ENCODE measurements at regions not wholly inside any gene's neighbourhood (a gene's known extent, or its start where the extent isn't known, plus 50 kb on each side); places are given as distances from the start of the nearest gene placed in this dataset.
"Not testable (repeated sequence)": the region's sequence is repeated elsewhere in the genome, so short reads cannot be mapped to it uniquely, and the experiment has no call there.

DNA sequence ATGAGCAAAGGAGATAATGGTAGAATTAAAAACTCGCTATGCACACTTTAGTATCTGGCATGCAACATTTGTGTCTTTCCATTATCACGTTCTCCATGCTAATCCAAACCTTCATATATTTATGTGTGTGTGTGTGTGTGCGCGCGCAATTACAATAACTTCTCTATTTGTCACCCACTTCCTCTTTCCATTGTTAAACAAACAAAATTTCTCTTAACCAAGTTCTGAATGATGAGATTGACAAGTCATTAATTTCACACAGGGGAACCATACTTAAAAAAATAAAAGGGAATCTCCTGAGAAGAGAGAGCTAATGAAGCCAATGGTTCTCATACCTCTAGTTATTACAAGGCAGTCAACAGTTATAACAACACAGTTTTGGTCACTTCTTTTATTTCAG lies 575.9 kb upstream of the MDGA2 start:
- TF ChIP-seq, protein P1, sequence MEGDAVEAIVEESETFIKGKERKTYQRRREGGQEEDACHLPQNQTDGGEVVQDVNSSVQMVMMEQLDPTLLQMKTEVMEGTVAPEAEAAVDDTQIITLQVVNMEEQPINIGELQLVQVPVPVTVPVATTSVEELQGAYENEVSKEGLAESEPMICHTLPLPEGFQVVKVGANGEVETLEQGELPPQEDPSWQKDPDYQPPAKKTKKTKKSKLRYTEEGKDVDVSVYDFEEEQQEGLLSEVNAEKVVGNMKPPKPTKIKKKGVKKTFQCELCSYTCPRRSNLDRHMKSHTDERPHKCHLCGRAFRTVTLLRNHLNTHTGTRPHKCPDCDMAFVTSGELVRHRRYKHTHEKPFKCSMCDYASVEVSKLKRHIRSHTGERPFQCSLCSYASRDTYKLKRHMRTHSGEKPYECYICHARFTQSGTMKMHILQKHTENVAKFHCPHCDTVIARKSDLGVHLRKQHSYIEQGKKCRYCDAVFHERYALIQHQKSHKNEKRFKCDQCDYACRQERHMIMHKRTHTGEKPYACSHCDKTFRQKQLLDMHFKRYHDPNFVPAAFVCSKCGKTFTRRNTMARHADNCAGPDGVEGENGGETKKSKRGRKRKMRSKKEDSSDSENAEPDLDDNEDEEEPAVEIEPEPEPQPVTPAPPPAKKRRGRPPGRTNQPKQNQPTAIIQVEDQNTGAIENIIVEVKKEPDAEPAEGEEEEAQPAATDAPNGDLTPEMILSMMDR (IDR thresholded peaks at IDR 0.05; ENCODE audit: low read depth, low read length): no peak
- no peak overlapping the region for H3K4me3 ChIP-seq (ENCODE audit: low read depth, low read length)
- no peak for DNase-seq (ENCODE audit: low read depth, low spot score)
- in situ Hi-C loops (cut with HindIII; ENCODE audit: low sequenced_read_pairs): no loop called here

DNA sequence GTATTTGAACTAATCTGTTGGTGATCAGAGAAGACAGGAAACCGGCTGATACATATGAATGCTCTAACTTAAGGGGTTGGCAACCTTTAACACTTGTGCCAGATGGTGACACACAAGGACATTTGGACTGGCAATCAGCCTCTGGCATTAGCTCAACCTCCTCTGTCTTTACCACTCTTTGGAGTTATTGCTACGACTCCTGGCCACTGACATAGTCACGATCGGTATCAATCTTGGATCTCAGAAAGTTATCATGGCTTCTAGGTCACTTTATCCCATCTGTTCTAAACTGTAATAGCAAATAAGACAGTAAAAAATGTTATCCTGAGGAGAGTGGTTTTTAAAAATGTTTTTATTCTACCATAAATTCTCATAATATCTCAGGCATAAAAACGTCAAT lies 575.2 kb upstream of the MDGA2 start:
- TF ChIP-seq, protein P1 (IDR thresholded peaks at IDR 0.05; ENCODE audit: low read depth, low read length): no peak
- H3K4me3 ChIP-seq (ENCODE audit: low read depth, low read length): no peak overlapping the region
- in situ Hi-C loops (cut with HindIII; ENCODE audit: low sequenced_read_pairs): no loop called here
- no peak for DNase-seq (ENCODE audit: low read depth, low spot score)

DNA sequence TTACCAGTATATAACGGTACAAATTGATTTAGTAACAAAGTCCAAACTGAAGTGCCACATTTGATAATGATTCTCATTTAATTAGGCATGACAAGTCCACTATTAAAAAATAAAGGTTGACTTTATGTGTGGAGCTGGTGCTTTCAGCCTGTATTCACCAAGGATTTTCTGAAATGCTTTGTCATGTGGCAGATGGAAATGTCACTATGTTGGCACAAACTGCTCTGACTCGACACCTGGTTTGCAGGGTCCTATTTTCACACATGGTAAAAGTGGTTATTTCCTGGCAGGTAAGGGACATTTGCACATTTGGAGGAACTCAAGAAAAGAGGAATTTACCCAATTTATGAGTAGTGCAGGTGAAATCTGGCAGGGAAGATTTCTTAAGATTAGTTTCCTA lies 572.6 kb upstream of the MDGA2 start:
- in situ Hi-C loops (cut with HindIII; ENCODE audit: low sequenced_read_pairs): no loop called here
- TF ChIP-seq, protein P1 (IDR thresholded peaks at IDR 0.05; ENCODE audit: low read depth, low read length): no peak

DNA sequence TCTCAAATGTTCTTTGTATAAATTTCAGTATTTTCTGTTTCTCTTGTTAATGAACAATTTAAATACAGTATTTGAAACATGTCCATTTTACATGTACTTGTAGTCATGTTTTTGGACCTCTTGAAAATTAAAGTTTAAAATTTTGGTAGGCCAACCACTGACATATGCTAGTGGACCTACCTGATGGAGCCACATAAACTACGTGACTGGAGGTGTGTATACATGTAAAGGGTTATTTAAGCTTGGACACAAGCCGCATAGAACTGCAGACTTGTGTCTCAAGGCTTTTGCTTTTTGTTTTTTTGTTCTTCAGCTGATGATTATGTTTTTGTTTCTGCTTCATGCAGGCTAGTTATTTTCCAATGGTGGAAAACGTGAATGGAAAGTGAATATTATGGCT lies 568.5 kb upstream of the MDGA2 start:
- in situ Hi-C loops (cut with HindIII; ENCODE audit: low sequenced_read_pairs): no loop called here
- H3K4me3 ChIP-seq (ENCODE audit: low read depth, low read length): no peak overlapping the region
- DNase-seq (ENCODE audit: low read depth, low spot score): no peak
- TF ChIP-seq, protein P1 (IDR thresholded peaks at IDR 0.05; ENCODE audit: low read depth, low read length): no peak

More for the DNA sequence above, 572.6 kb upstream of the MDGA2 start:
- no peak overlapping the region for H3K4me3 ChIP-seq (ENCODE audit: low read depth, low read length)
- no peak for DNase-seq (ENCODE audit: low read depth, low spot score)

DNA sequence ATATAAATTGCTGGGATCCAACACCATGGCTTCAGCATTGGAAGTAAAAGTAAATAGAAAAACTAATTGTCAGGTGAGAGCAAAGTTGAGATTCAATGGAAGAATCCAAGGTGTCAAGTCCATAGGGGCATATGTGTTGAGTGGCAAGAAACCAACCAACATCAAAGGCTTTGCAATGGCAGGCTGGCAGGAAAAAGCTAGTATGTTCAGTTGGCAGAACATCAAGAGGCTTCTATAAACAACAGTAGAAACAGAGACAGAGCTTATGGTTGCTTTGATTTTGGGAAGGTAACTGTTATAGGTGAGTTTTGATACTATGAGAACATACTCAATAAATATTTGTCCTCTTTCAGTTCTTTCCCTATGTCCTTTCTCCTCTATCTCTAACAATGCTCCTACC lies 553.7 kb upstream of the MDGA2 start:
- TF ChIP-seq, protein P1 (IDR thresholded peaks at IDR 0.05; ENCODE audit: low read depth, low read length): no peak
- H3K4me3 ChIP-seq (ENCODE audit: low read depth, low read length): no peak overlapping the region
- no peak for DNase-seq (ENCODE audit: low read depth, low spot score)
- in situ Hi-C loops (cut with HindIII; ENCODE audit: low sequenced_read_pairs): no loop called here

DNA sequence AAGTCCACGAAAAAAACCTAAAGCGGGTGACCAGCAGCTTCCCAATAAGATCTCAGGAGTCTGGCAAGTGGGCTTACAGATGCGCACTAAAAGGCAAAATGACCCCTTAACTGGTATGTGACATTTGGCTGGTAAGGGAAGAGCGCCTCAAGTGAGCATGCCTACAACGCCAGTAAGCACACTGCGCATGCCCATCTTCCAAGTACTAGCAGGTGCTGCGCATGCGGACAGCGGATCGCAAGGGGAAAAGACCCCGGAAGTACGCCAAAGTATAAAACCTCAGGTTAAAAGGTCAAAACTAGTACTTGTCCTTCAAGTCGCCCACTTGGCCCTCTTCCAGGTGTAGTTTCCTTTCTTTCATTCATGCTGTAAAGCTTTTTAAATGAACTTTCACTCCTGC lies 518.5 kb upstream of the MDGA2 start:
- in situ Hi-C loops (cut with HindIII; ENCODE audit: low sequenced_read_pairs): no loop called here
- no peak overlapping the region for H3K4me3 ChIP-seq (ENCODE audit: low read depth, low read length)

DNA sequence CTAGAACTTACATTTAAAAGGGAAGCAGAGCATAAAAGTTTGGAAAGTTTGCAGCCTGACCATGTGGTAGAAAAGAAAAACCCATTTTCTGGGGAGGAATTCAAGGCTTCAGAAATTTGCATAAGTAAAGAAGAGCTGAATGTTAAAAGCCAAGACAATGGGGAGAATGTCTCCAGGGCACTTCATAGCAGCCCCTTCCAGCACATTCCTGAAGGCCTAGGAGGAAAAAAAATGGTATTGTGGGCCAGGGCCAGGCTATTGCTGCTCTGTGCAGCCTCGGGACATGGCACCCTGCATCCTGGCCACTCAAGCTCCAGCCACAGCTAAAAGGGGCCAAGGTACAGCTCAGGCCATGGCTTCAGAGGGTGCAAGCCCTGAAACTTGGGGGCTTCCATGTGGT lies 474.2 kb upstream of the MDGA2 start:
- in situ Hi-C loops (cut with HindIII; ENCODE audit: low sequenced_read_pairs); DNase-seq (ENCODE audit: low read depth, low spot score); H3K4me3 ChIP-seq (ENCODE audit: low read depth, low read length): not testable (repeated sequence)

More for the DNA sequence above, 518.5 kb upstream of the MDGA2 start:
- DNase-seq (ENCODE audit: low read depth, low spot score): no peak
- TF ChIP-seq, protein P1 (IDR thresholded peaks at IDR 0.05; ENCODE audit: low read depth, low read length): no peak
